GM12865 (cell line): ENCODE measurements at regions not wholly inside any gene's neighbourhood (a gene's known extent, or its start where the extent isn't known, plus 50 kb on each side); places are given as distances from the start of the nearest gene placed in this dataset.

ENCODE experiments used
- DNase-seq: peaks from one replicate; pipeline ENCODE4 v3.0.0; 2010; ENCODE audit warnings: low read depth
- H3K4me3 ChIP-seq: 2 replicates; pipeline ENCODE4 v1.5.1; 2011; ENCODE audit warnings: mild to moderate bottlenecking, low read depth, low read length, control low read depth
- TF ChIP-seq, protein P1 (sequence below): IDR thresholded peaks from 2 replicates; pipeline ENCODE4 v1.5.1; 2011; ENCODE audit warnings: low read length, control low read depth, low read depth, inconsistent platforms; ENCODE audit not compliant: insufficient read depth; ENCODE audit errors: missing control alignments

DNA sequence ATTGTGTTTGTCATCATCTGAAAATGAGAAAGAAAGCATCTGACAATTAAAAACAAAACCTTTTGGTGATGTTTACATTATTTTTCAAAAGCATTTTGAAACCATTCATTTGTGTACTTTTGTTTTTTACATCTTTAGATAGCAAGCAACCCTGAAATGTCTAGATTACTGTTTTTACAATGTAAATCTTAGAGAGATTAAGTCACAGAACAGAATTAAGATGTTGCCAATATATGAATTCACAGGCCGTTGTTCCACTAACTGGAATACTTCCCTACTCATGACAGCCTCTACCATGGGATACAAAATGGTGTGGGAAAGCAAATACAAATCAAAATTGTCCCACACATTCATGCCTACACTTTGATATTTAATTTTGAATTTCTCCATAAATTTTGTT is 480.0 kb upstream of the ZEB2 start:
- TF ChIP-seq, protein P1, sequence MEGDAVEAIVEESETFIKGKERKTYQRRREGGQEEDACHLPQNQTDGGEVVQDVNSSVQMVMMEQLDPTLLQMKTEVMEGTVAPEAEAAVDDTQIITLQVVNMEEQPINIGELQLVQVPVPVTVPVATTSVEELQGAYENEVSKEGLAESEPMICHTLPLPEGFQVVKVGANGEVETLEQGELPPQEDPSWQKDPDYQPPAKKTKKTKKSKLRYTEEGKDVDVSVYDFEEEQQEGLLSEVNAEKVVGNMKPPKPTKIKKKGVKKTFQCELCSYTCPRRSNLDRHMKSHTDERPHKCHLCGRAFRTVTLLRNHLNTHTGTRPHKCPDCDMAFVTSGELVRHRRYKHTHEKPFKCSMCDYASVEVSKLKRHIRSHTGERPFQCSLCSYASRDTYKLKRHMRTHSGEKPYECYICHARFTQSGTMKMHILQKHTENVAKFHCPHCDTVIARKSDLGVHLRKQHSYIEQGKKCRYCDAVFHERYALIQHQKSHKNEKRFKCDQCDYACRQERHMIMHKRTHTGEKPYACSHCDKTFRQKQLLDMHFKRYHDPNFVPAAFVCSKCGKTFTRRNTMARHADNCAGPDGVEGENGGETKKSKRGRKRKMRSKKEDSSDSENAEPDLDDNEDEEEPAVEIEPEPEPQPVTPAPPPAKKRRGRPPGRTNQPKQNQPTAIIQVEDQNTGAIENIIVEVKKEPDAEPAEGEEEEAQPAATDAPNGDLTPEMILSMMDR, result no peak
- H3K4me3 ChIP-seq, result no peak overlapping the region
- no peak for DNase-seq

- no peak for DNase-seq
- no peak overlapping the region for H3K4me3 ChIP-seq
- TF ChIP-seq, protein P1, result no peak
Observed at GRCh38 chr2:144999071-144999875, 479.4 kb upstream of the ZEB2 start.

DNA sequence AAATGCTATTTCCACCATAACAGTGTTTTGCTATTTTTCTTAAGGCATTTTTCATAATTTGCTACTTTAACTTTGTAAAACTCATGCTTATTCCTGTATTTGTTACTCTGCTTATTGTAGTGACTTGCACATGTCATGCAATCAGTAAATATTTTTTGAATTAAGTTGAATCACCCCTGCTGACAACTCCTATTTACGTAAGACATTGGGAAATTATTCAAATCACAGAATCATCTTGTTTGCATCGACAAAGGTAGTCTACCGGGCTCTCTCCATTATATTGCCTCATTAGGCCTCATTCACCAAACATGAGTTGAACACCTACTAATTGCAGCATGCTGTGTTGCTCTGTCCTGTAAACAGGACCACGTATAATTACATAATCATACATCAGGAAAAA is 478.5 kb upstream of the ZEB2 start:
- H3K4me3 ChIP-seq, result no peak overlapping the region
- DNase-seq, result no peak
- TF ChIP-seq, protein P1, result no peak

DNA sequence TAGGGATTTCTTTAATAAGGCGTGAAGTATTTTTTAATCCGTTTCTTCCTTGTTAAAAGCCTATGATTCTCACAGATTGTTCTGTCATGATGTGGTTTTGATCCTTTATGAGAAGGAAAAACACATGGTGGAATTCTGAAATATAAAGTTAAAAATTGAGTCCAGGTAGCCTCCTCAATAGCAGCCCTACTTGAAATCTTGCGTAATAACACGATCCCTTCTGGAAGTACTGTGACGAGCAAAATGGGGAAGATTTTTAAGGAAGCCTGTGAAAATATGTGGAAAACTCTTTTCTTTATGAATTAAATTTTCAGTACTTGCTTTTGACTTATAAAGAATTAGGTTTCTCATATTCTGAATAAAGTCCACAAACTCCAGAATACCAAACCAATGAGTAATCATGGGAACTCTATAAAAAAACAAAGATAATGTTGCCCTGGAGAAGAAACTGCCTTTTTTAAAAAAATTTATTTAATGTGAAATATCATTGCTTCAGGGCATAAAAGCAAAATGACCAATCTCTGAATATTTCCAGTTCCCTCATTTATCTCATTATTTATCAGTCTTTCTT is 476.4 kb upstream of the ZEB2 start:
- TF ChIP-seq, protein P1, result no peak
- H3K4me3 ChIP-seq, result no peak overlapping the region
- no peak for DNase-seq

GRCh38 chr2:144995482-144995881 is 475.6 kb upstream of the ZEB2 start:
- TF ChIP-seq, protein P1, result no peak
- DNase-seq, result no peak
- no peak overlapping the region for H3K4me3 ChIP-seq

GRCh38 chr2:144990661-144991060 is 470.7 kb upstream of the ZEB2 start:
- TF ChIP-seq, protein P1, result no peak
- DNase-seq, result no peak
- H3K4me3 ChIP-seq, result no peak overlapping the region

DNA sequence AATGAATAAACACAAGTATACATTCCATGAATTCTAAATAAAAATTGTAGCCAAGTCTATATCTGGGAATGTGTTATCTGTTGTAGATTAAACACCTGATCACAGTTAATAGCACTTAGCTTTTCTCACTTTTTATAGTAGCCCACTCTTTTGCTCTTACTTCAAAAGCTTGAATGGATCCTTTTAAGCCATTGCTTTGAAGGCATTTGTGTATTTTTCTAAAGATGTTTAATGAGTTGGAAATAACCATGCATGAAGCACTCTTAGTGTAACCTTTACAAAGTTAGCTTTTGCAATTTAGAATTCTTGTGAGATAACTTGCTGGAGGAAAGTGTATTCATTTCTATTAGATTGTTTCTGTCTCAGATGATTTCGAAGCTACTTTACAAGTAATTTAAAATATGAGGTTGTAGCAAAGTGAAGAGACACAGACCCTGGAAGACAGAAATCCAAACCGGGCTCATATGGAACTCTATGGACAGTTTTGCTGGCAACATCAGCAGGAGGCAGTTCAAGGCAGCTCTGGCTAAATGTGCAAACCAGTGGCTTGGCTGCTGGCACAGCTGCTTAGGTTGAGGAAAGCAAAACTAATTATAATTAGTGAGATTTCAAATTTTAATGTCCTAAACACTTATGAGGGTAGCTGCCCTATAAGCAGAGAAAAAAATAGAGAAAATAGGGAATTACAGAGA is 469.8 kb upstream of the ZEB2 start:
- TF ChIP-seq, protein P1, result no peak
- H3K4me3 ChIP-seq, result no peak overlapping the region
- DNase-seq, result no peak
